HG03097 (cell line): ENCODE measurements at regions not wholly inside any gene's neighbourhood (a gene's known extent, or its start where the extent isn't known, plus 50 kb on each side); places are given as distances from the start of the nearest gene placed in this dataset.
"Not testable (repeated sequence)": the region's sequence is repeated elsewhere in the genome, so short reads cannot be mapped to it uniquely, and the experiment has no call there.

Source experiments
- ATAC-seq: cut with Tn5 transposase; IDR thresholded peaks from one replicate; pipeline ENCODE4 v1.9.1; 2021; ENCODE audit not compliant: unreplicated experiment, low FRiP score

DNA sequence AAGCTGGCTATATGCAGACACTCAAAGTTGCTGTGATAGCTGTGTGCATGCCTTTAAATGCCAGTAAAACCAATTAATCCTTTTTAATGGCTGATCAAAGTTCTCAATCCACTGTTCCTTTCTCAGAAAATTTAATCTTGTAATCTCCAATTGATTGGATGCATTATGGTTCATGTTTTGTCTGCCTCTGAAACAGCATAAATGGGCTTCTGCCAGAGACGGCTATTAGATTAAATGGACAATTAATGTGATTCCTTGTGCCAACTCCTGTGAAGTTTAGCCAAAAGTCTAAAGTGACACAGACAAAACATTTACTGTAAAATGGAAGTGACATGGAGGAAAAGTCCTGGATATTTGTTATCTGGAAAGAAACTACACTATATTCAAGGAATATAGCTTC lies 952.5 kb upstream of the FAT3 start:
- ATAC-seq: no peak

- ATAC-seq: not testable (repeated sequence)
Observed at GRCh38 chr11:91268512-91269295, 955.9 kb upstream of the FAT3 start.

DNA sequence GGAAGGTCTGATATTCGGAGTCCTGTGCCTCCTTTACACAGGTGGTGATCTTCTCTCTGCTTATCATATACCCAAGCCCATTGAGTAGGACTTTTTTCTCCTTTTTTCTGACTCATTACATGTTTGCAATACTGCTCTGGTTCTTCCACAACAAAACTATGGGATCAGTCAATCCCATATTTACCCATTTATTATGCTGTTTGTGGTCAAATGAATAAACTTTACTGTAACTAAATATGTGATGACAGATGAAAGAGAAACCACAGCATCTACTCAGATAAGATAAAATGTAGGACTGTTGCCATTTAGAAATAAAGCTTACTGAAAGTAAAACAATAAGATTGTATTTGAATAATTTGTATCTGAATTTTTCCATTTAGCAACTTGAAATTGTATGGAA lies 958.7 kb upstream of the FAT3 start:
- ATAC-seq: no peak

DNA sequence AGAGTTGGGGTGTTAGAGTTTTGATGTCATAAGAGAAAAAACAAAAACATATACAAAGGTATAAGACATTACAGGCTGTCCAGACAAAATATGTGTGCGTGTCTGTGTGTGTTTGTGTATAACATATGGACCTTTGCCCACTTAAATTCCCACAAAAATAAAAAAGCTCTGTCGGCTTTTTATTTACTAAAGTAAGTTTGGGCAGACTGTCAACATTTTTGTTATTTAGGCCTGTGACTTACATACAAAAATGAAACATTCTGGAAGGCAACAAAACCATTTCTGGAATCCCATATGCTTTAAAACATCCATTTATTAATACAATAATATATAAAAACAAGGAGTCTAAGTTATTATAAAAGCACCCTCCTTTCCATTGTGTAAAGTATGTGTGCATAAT lies 960.1 kb upstream of the FAT3 start:
- no peak for ATAC-seq

GRCh38 chr11:91263496-91264365 lies 960.9 kb upstream of the FAT3 start:
- no peak for ATAC-seq

GRCh38 chr11:91261513-91261912 lies 963.1 kb upstream of the FAT3 start:
- no peak for ATAC-seq

DNA sequence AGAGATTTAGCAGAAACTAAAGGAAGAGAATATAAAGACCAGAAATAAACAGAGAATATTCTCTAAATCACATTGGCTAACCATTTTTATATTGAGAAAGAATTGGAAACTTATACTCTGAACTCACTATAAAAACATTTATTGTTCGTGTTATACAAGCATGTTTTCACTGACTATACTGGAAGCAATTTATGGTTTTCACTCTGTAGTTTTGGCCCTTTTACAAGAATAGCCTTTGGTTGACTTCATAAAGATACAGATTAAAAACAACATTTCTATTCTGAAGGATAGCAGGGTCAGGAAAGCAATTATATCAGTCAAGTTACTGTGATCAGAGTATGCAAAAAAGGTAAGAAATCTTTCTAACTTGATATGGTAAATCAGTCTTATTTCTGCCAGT lies 965.7 kb upstream of the FAT3 start:
- ATAC-seq: no peak

- no peak for ATAC-seq
Observed at GRCh38 chr11:91257667-91258066, 967.0 kb upstream of the FAT3 start.

DNA sequence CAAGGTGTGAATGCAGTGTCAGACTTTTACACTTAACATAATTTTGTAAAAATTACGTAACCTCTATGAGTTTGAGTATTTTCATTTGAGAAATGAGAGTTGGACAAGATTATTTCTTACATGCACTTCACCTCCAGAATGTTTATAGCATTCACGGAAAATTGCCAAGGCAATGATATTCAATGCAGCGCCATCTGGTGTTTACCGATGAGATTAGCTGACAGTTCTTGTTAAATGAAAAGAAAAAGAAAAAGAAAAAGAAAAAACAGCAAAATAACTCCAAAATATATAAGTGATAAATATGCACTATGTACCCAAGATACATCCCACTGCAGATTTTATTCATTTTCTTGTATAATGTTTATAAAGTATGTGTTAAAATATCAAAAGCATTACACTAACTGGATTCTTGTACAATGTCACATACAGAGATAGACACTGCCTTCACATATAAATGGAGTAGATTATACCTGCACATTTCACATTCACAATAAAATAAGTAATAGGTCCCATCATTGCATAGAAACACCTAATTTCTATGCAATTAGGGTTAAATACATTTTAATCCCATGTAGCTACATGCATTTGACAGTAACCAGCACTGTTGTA lies 976.3 kb upstream of the FAT3 start:
- no peak for ATAC-seq

- ATAC-seq: no peak
Observed at GRCh38 chr11:91247009-91247735, 977.4 kb upstream of the FAT3 start.

DNA sequence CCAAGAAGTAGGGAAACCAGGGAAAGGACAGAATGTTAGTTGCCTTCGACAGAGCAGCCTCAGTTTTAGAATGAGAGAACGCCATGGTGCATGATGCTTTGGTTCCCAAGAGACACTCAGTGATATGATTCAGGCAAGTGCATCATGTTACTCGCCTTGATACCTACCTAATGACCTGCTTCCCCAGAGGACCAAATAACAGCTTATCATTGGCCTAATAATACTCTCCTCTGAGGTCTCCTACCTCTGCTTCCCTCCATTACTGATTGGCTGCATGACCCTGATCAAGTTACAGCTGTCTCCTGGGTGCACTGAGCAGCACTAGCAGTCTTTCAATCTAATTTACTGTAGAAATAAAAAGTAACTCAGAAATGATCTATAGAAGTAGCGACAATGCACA lies 979.7 kb upstream of the FAT3 start:
- ATAC-seq: no peak

DNA sequence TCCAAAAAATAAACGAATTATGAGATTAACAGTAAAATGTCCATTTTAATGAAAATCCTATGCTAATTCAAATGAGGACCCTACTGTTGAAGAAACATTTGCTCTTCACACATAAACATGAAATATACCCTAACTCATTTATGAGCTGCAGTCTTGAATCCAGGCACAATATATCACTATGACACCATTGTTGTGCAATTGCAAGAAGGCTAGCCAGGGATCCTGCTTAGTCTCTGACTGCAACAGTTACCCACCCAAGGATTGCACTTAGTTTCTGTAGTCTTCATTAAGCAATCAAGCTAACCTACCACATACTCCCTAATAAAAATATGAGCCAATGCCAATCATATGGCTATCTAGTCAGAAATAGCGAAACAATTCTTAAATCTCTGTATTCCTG lies 981.0 kb upstream of the FAT3 start:
- no peak for ATAC-seq

- no peak for ATAC-seq
Observed at GRCh38 chr11:91243051-91243450, 981.6 kb upstream of the FAT3 start.

GRCh38 chr11:91241226-91241625 lies 983.4 kb upstream of the FAT3 start:
- no peak for ATAC-seq

DNA sequence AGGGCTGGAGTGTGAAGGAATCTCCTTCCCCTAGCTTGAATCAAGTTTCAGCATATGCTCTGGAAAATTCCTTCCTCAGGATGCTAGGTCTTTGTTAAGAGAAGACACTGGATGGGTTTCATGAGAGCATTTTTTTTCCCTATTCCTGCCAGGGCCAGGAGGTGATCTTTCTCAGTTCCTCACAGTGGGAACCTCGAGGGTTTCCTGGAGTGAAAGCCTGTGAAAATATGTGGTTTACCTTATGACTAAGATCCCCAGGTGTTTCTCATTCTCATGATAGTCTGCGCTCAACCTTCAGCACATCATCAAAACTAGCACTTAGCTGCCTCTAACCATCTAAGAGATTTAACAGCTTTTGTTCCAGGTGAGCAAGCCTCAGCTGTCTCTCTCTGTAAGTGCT lies 985.3 kb upstream of the FAT3 start:
- no peak for ATAC-seq

GRCh38 chr11:91231226-91231625 lies 993.4 kb upstream of the FAT3 start:
- ATAC-seq: no peak

- no peak for ATAC-seq
Observed at GRCh38 chr11:91230647-91231046, 994.0 kb upstream of the FAT3 start.

- ATAC-seq: no peak
Observed at GRCh38 chr11:91222830-91223229, 1000.0 kb upstream of the CHORDC1 start.

DNA sequence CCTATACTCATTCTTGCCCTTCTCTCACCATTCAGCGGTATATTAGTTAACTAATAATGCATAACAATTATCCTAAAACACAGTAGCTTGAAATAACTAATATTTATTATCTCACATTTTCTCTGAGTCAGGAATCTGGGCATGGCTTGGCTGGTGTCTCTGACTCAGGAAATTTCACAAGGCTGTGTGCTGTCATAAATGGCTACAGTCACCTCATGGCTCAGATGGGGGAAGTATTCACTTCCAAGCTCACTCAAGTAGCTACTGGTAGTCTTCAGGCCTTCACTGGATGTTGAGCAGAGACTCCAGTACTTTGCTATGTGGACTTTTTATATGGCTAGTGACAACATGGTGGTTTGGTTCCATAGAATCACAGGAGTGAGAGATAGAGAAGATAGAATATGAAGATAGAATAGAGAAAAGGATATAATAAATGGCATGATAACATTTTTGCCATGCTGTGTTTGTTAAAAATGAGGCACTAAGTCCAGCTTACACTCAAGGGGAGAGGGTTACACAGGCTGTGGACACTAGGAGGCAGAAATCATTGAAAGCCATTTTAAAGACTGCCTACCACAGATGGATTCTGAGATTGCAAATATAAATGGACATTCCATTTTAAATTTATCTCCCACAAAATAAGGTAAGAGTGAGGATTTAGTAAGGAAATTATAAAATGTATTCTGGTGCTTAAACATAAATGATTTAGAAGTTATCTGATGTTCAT lies 997.8 kb upstream of the CHORDC1 start:
- ATAC-seq: no peak

DNA sequence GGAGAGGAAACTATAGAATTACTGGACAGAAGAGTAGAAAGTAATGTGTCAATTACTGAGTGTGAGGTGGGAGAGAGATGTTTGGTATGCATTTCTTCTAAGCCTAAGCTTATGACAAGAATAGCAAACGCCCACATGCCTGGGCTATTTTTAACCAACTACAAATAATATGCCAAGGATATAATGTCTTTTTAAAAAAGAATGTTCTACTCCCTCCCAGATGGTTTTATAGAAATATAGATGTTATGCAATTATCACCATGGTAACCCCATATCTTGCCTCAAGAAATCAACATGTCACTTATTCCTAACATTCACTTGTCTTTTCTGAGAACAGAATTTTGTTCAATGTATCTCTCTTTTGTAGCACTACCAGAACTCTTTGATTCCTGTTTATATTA lies 996.7 kb upstream of the CHORDC1 start:
- ATAC-seq: no peak
